GM18508 (cell line): ENCODE measurements at regions not wholly inside any gene's neighbourhood (a gene's known extent, or its start where the extent isn't known, plus 50 kb on each side); places are given as distances from the start of the nearest gene placed in this dataset.

Source experiments
- ATAC-seq: cut with Tn5 transposase; IDR thresholded peaks from one replicate; pipeline ENCODE4 v1.9.1; 2021; ENCODE audit warnings: moderate number of reproducible peaks; ENCODE audit not compliant: insufficient read depth, unreplicated experiment

DNA sequence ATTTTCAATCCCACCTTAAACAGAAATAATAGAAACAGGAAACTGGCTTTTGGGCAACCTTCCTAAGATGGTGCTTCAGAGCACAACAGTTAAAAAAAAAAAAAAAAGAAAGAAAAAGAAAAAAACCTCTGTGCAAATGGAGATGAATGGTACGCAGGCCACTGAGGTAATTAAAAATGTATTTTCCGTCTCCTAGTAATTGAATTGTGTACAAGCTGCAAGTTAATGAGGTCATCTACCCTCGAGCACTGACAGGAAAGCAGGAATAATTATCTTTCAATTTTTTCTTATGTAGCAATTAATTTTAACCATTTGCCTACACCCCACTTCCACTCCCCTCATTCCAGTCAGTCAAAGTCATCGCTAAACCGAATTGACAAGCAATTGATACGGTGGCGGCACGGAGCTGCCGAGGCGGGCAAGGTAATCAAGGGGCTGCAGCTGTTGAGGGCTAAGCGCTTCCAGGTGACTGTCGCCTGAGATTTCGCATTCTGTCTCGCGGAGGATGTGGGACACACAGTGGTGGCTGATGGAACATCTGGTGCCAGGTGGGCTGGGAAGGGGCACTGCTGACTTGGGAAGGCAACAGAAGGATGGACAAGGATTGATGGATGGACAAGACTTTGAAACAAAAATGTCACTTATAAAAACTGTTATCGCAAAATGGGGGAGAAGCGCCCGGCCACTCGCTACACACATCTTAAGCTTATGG, 109.4 kb downstream of the RCN1 start:
- ATAC-seq, result no peak

GRCh38 chr11:32204751-32205150, 113.9 kb downstream of the RCN1 start:
- ATAC-seq, result no peak

- ATAC-seq, result no peak
These were observed 119.7 kb downstream of the RCN1 start for GRCh38 chr11:32210556-32210955.

GRCh38 chr11:32213223-32213622, 122.3 kb downstream of the RCN1 start:
- no peak for ATAC-seq

- ATAC-seq, result no peak
These were observed 124.3 kb downstream of the RCN1 start for GRCh38 chr11:32215157-32215556.

GRCh38 chr11:32216749-32217148, 125.9 kb downstream of the RCN1 start:
- ATAC-seq, result no peak

GRCh38 chr11:32219320-32219719, 128.4 kb downstream of the RCN1 start:
- ATAC-seq, result no peak

- ATAC-seq, result no peak
These were observed 130.7 kb downstream of the RCN1 start for GRCh38 chr11:32221476-32222032.

- no peak for ATAC-seq
These were observed 133.7 kb downstream of the RCN1 start for GRCh38 chr11:32224580-32224979.

- ATAC-seq, result no peak
These were observed 134.9 kb downstream of the RCN1 start for GRCh38 chr11:32225571-32226285.

GRCh38 chr11:32226480-32226879, 135.6 kb downstream of the RCN1 start:
- no peak for ATAC-seq

DNA sequence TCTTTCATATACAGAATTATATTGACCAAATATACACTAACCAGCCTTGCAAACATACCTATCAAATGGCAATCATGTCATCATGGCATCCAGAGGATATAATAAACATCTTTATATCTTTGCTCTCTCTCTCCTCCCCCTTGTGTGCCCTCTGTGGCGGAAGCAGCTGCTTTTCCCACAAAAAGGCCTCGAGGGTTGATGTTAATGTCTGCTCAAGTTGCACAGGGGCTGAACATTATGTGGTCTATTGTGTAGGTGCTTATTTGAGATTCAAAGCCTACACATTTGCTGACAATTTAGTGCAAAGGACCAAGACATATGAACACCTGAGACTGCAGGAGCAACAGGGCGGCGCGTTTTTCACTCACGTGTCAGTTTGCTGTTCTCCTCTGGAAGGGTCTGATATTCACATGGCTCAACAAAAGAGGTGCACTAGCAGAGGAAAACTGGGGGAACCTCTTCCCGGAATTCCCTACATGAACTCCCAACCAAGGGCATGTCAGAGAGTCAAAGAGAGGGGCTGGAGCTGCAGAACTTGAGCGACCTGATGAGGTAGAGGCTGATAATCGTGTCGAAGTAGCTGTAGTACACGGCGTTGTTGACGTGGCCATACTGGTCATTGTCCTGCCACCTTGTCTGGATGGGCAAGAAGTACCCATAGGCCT, 138.8 kb downstream of the RCN1 start:
- no peak for ATAC-seq

- ATAC-seq, result peak; percentile 63
These were observed 141.1 kb downstream of the RCN1 start for GRCh38 chr11:32231909-32232493.

DNA sequence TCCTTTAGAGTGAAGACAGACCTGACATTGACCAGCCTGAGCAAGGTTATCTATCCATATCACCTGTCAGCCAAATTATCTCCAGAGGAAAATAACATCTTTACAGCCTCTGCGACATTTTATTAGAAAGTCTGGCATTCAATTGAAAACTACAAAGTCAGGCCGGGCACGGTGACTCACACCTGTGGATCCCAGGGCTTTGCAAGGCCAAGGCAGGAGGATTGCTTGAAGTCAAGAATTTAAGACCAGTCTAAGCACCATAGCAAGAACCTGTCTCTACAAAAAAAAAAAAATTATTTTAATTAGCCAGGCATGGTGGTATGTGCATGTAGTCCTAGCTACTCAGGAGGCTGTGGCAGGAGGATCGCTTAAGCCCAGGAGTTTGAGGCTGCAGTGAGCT, 141.6 kb downstream of the RCN1 start:
- ATAC-seq, result no peak

DNA sequence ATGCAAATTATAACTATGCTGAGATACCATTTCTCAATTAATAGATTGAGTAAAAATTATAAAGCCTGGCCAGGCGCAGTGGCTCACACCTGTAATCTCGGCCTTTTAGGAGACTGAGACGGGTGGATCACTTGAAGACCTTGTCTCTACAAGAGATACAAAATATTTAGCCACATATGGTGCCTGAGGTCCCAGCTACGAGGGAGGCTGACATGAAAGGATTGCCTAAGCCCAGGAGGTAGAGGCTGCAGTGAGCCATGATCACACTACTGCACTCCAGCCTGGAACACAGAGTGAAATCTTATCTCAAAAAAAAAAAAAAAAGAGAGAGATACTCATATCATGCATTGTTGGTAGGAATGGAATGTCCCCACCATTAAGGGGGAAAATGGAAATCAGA, 142.4 kb downstream of the RCN1 start:
- ATAC-seq, result no peak

GRCh38 chr11:32233928-32234327, 143.1 kb downstream of the RCN1 start:
- ATAC-seq, result no peak

DNA sequence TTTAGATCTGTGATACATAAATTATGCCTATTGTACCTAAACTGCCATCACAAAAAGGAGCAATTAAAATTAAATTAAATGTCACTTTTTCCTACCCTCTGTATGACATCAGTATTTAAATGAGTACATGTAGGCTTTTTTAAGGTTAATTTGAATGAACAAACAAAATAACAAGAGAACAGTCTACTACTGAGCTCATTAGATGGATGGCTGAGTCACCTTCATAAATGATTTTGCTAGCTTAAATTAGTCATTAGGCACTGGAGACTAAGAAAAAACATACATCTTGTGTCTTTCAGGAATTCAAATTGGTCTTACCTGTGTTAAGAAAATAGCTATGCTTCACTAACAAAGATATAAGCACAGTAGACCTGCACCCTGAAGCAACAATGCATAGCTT, 153.6 kb downstream of the RCN1 start:
- no peak for ATAC-seq

DNA sequence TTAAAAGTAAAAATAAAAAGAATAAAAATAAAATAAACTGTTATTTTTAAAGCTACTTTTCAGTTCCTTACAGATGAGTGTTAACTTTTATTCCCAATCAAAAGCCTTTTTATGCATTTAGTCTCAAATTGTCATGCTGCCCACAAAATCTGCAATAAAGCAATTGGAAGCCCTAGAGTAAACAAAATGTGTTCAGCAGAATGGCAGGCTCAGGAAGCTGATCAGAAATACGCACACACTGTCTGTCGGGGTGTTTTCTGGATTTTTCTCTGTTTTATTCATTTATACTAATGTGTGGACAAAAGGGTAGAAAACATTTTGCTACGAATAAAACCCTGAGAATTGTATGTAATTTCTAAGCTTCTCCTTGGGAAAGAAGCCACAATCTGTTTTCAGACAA, 162.8 kb downstream of the RCN1 start:
- ATAC-seq, result no peak

DNA sequence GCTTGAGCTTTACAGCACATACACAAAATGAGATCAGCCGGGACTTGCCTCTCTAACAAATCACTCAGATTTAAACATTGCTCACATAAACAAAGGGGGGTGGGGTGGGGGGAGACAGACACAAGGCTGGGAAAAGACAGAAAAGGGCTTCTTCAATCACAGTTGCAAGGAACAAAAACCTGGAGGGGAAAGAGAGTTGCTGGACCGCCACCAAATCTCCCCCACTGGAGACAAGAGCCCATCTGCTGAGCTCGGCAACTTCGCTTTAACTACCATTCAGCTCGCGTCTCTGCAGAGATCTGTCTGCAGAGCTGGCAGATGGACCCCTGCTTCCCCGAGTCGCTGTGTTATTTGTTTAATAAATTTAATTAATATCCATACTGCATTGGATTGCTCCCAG, 165.0 kb downstream of the RCN1 start:
- ATAC-seq, result no peak

DNA sequence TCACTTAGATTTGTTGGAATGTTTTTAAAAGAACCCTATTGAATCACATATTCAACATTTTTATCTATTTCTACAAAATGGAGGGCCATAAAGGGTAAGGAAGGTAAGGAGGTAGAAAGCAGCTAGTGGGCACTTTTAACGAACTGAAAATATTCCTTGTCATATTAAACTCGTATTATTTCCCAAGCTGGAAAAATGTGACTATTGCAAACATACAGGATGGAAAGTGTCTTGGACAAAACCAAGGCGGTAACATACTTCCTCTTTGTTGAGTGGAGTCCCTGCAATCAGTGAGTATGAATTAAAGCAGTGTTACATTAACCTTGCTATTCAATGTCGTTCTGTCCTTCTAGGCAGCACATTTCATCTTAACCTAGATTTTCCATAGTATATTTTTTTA, 165.6 kb downstream of the RCN1 start:
- ATAC-seq, result no peak

- ATAC-seq, result peak; percentile 65
These were observed 168.8 kb downstream of the RCN1 start for GRCh38 chr11:32259641-32260081.
